CD4-positive, alpha-beta T cell treated with Interleukin-15 for 4 hours (primary cell): ENCODE measurements at regions not wholly inside any gene's neighbourhood (a gene's known extent, or its start where the extent isn't known, plus 50 kb on each side); places are given as distances from the start of the nearest gene placed in this dataset.

ENCODE experiments used
- DNase-seq: peaks from one replicate; pipeline ENCODE4 v3.0.0-alpha.2; 2020; ENCODE audit warnings: low spot score

DNA sequence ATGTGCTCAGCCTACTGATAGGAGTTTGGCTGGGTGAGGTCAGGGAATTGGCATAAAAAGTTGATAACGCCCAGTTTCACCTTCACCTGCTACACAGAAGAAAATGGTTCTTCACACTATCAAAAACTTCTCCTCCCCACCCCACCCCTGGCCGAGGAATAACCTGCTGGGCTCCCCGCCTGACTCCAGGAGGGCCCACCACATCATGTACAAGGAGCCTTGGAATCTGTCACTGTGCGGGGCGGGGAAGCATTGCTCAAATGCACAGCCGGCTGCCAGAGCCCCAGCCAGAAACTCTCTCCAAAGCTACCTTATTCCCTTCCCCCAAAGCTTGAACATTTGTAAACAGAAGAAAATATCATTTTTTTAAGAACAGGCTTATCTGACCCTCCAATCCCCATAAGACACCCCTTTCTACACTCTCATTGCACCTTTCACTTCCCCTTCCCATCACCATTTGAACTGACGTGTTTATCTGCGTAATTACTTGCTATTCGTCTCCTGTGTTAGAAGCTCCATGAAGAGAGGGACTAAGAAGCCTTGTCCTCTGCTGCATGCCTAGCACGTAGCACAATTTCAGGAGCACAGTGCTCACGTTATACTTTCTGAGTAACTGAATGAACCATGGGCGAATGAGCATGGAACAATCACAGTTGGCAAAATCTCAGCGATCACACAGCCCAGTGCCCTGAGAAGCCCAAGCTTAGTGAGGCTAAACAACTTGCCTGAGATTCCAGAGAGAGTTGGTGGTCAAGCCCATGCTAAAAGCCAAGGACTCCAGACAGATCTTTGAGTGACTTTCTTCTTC lies 82.9 kb downstream of the HES1 start:
- DNase-seq = no peak

- DNase-seq = no peak
Measured at GRCh38 chr3:194219826-194220410, 84.0 kb downstream of the HES1 start.

GRCh38 chr3:194220901-194221326 lies 85.0 kb downstream of the HES1 start:
- DNase-seq = no peak

GRCh38 chr3:194221336-194221735 lies 85.4 kb downstream of the HES1 start:
- DNase-seq = no peak

DNA sequence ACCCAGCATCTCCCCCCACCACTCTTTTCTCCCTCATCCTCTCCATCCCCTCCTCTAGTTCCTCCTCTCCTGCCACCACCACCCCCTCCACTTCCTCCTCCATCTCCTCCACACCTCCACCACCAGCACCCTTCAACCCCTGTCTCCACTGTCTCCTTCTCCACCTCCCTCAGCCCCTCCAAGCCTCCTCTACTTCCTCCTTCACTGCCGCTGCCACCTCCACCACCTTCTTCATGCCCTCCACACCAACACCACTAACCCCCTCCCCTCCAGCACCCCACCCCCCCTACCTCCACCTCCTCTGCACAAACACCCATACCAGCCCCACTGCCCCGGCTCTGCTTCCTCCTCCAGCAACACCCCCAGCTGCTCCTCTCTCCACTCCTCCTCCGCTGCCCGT lies 88.0 kb downstream of the HES1 start:
- DNase-seq = no peak

DNA sequence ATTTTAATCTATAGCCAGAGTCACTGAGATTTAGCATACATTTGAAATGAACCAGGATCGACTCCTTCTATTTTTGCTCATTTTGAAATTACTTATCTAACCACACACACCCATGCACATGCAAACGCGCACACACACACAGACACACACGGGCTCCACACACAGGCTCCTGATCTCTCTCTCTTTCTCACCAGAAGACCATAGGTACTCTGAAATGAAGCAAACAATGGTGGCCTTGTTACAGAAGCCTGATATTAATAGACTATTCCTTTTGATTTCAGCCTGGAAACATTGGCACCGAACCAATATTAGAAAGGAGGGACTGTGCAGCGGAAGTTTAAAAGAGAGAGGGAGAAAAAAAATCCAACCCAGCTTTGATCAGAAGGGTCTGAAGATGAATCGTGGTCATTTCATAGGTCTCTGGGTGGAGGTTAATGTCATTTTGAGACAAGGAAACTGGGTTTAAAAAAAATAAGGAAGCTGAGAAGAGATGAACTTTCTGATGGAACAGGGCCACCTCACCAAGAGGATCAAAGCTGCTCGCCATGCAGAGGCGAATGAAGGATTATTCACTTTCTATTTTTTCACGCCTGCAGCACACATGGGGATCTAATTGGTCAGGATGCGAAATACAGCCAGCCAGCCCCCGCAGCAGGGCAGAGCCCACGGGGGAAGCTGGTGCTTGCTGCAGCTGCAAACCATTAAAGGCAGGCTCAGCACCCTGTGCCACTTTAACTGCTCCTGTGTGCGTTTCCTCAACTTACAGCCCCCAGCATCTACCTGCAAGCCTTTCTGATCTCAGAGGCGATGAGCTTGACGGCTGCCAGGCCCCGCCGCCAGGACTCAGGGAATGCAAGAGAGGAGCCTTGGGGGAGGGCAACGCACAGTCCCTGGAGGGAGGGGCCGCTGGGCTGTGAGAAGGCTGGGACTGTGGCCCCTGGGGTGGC lies 88.8 kb downstream of the HES1 start:
- no peak for DNase-seq

GRCh38 chr3:194225418-194225812 lies 89.5 kb downstream of the HES1 start:
- DNase-seq = no peak

GRCh38 chr3:194225988-194226663 lies 90.2 kb downstream of the HES1 start:
- no peak for DNase-seq

DNA sequence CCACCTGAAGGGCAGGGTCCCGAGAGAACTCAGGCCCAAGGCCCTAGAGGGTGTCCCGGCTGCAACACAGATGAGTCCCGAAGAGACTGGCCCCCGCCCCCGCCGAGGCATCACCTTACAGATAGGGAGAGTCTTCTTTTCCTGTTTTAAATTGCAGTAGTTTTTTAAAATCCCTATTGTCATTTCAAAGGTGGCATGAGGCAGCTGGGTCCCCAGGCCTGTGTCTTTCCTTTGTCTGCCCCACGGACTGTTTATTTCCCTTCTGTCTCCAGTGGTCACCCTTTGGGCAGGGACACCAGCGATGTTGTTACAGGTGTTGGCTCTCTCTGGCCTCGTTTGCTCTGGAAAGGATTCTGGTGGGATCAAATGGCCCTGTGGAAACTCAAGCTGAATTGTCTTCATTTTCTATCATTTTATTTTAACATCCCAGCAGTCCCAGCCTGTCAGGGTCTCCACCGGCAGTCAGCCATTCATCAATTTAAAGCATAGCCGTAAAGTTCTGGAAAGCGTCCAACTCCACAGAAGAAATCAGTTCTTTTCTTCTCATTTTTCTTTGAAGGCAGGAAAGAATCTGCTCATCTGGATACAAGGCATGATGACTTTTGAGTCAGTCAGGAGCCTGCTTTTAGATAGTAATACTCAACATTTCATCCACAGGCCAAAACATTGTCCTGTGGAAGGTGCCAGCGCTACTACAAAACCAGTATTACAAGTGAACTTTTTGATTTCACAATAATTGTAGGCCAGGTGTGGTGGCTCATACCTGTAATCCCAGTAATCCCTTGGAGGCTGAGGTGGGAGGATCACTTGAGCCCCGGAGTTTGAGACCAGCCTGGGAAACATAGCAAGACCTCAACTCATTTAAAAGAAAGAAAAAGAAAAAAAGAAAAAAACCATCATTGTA lies 96.2 kb downstream of the HES1 start:
- DNase-seq = no peak

- no peak for DNase-seq
Measured at GRCh38 chr3:194233150-194233549, 97.2 kb downstream of the HES1 start.

- DNase-seq = no peak
Measured at GRCh38 chr3:194235160-194235559, 99.2 kb downstream of the HES1 start.

DNA sequence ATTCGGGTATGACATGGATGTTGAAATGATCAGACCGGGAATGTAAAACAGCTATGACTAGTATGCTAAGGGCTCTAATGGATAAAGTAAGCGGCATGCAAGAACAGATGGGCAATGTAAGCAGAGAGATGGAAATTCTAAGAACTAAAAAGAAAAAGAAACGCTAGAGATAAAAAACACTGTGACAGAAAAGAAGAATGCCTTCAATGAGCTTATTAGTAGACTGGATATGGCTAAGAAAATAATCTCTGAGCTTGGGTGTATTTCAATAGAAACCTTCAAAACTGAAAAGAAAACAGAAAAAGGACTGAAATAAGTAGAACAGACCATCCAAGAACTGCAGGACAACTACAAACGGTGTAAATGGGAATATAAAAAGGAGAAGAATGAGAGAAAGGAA lies 101.2 kb downstream of the HES1 start:
- no peak for DNase-seq

GRCh38 chr3:194240766-194241165 lies 104.8 kb downstream of the HES1 start:
- DNase-seq = no peak

DNA sequence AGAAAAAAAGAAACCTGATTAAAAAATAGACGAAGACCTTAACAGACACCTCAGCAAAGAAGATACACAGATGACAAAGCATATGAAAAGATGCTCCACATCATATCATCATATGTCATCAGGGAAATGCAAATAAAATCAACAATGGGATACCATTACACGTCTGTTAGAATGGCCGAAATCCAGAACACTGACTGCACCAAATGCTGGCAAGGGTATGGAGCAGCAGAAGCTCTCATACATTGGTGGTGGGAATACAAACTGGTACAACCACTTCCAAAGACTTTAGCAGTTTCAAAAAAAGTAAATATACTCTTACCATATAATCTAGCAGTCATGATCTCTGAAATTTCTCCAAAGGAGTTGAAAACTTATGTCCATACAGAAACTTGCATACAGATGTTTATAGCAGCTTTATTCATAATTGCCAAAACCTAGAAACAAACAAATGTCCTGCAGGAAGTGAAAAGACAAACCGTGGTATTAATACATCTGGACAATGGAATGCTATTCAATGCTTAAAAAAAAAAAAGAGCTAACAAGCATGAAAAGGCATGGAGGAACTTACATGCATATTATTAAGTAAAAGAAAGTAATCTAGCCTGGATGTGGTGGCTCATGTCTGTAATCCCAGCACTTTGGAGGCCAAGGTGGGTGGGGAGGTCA lies 107.4 kb downstream of the HES1 start:
- no peak for DNase-seq

DNA sequence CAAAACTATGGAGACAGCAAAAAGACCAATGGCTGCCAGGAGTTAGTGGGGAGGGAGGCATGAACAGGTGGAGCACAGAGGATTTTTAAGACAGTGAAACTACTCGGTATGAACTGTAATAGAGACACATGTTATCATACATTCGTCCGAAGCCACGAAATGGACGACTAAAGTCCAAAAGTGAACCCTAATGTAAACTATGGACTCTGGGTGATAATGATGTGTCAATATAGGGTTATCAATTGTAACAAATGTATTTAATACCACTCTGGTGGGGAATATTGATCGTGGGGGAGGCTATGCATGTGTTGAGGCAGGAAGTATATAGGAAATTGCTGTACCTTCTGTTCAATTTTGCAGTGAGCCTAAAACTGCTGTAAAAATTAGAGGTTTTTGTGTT lies 107.0 kb downstream of the CPN2 start:
- no peak for DNase-seq

- no peak for DNase-seq
Measured at GRCh38 chr3:194245474-194245873, 105.7 kb downstream of the CPN2 start.

DNA sequence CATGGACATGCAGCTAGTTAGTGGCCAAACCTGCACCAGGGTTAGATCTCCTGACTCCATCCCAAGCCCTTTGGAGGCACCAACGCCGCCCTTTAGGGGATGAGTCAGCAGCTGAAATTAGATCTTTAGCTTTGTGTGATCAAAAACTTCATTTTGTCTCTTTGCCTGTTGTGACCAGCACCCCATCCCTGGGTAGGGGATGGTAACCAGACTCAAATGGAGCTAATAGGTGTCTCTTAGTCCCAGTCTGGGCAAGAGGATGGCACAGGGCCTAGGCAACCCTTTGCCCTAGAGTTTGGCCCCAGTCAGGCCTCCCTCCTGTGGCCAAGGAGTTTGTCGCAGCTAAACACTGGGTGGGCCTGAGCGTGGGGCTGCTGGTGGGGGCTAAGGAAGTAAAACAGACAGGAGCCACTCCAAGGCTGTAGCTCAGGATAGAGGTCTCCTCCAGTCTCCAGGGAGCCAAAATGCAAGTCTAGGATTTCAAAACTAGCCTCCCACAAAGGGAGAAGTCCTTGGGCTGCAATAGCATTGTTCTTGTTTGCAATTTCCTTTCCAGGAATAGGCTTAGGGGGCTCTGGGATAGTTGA lies 105.1 kb downstream of the CPN2 start:
- DNase-seq = no peak

DNA sequence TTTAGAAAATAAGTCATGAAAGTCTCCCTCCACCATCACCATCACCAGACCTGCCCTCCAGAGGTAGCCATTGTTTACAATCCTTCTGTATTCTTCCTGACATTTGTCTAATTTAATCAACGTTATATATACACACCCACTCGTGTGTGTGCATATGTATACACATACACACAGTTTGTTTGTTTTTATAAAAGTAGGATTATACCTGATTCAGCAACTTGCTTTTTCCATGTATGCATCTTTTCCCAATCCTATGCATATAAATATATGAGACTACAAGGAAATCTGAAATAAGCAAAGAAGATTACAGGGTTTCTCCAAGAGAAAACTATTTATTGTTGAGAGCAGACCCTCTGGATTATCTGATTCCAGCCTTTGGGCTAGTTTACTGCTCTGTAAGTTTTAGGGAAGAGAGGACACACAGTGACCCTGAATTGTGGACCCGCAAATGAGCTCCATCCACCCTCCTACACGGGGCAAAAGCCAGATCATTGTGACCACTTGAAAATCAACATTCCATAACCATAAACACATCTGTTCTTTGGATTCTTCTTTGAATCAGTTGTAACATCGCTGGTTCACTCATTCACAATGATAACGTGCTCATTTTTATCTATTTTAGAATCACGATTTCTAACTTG lies 104.3 kb downstream of the CPN2 start:
- no peak for DNase-seq

GRCh38 chr3:194247350-194247740 lies 103.8 kb downstream of the CPN2 start:
- DNase-seq = no peak
